HG03095 (cell line): ENCODE measurements at regions not wholly inside any gene's neighbourhood (a gene's known extent, or its start where the extent isn't known, plus 50 kb on each side); places are given as distances from the start of the nearest gene placed in this dataset.

Experiments used
- ATAC-seq: cut with Tn5 transposase; IDR thresholded peaks from one replicate; pipeline ENCODE4 v1.9.1; 2021; ENCODE audit warnings: moderate library complexity; ENCODE audit not compliant: unreplicated experiment

- ATAC-seq: no peak
These were observed 50.8 kb upstream of the TSHZ2 start for GRCh38 chr20:52921340-52921739.

GRCh38 chr20:52918311-52918710 is 53.8 kb upstream of the TSHZ2 start:
- no peak for ATAC-seq

GRCh38 chr20:52915564-52915963 is 56.6 kb upstream of the TSHZ2 start:
- ATAC-seq: no peak

GRCh38 chr20:52914870-52915269 is 57.3 kb upstream of the TSHZ2 start:
- ATAC-seq: no peak

- no peak for ATAC-seq
These were observed 58.3 kb upstream of the TSHZ2 start for GRCh38 chr20:52913650-52914387.

GRCh38 chr20:52905241-52905994 is 66.7 kb upstream of the TSHZ2 start:
- ATAC-seq: no peak

- no peak for ATAC-seq
These were observed 67.3 kb upstream of the TSHZ2 start for GRCh38 chr20:52904837-52905236.

- no peak for ATAC-seq
These were observed 73.0 kb upstream of the TSHZ2 start for GRCh38 chr20:52899041-52899608.

- ATAC-seq: no peak
These were observed 75.8 kb upstream of the TSHZ2 start for GRCh38 chr20:52896348-52896747.

- no peak for ATAC-seq
These were observed 76.5 kb upstream of the TSHZ2 start for GRCh38 chr20:52895701-52896100.

GRCh38 chr20:52895235-52895634 is 76.9 kb upstream of the TSHZ2 start:
- no peak for ATAC-seq

GRCh38 chr20:52893498-52893897 is 78.7 kb upstream of the TSHZ2 start:
- ATAC-seq: no peak

- ATAC-seq: no peak
These were observed 80.1 kb upstream of the TSHZ2 start for GRCh38 chr20:52892023-52892422.

- ATAC-seq: no peak
These were observed 82.0 kb upstream of the TSHZ2 start for GRCh38 chr20:52890130-52890529.

GRCh38 chr20:52889225-52889624 is 82.9 kb upstream of the TSHZ2 start:
- ATAC-seq: no peak

- ATAC-seq: no peak
These were observed 84.1 kb upstream of the TSHZ2 start for GRCh38 chr20:52888096-52888495.

GRCh38 chr20:52880997-52881396 is 91.2 kb upstream of the TSHZ2 start:
- no peak for ATAC-seq

GRCh38 chr20:52880259-52880658 is 91.9 kb upstream of the TSHZ2 start:
- ATAC-seq: no peak

GRCh38 chr20:52874241-52874640 is 97.9 kb upstream of the TSHZ2 start:
- no peak for ATAC-seq

- ATAC-seq: no peak
These were observed 102.3 kb upstream of the TSHZ2 start for GRCh38 chr20:52869698-52870501.

GRCh38 chr20:52869276-52869675 is 102.9 kb upstream of the TSHZ2 start:
- ATAC-seq: no peak
